Upper lobe of left lung (tissue), 4 donors: ENCODE measurements at regions not wholly inside any gene's neighbourhood (a gene's known extent, or its start where the extent isn't known, plus 50 kb on each side); places are given as distances from the start of the nearest gene placed in this dataset.

Source experiments
- CTCF ChIP-seq, 6 experiments: fragments of 450-650 bp in 4 of 6; fragments of 200-600 bp in 2 of 6; sonication (generic) in 2 of 6; IDR thresholded peaks; one replicate each; pipeline ENCODE4 v1.5.1; 2016 to 2019; ENCODE audit warnings: antibody characterized with exemption in 6 of 6
- EP300 ChIP-seq, 4 donors: sonication (generic); formaldehyde crosslinking; IDR thresholded peaks; one replicate each; pipeline ENCODE4 v1.5.1; 2017; ENCODE audit warnings: antibody characterized with exemption in 4 of 4, control low read depth in 2 of 4
- POLR2A ChIP-seq, 4 donors: fragments of 450-650 bp; IDR thresholded peaks; one replicate each; pipeline ENCODE4 v1.5.1; 2016 to 2017; ENCODE audit warnings: antibody characterized with exemption in 4 of 4, mild to moderate bottlenecking in 2 of 4
- POLR2AphosphoS5 ChIP-seq, 2 donors: sonication (generic); formaldehyde crosslinking; IDR thresholded peaks; one replicate each; pipeline ENCODE4 v1.5.1; 2017; ENCODE audit warnings: antibody characterized with exemption in 2 of 2

- TF ChIP-seq CTCF (IDR thresholded peaks at IDR 0.05), result peak in 1 of 6 experiments; percentile 7
- no peak for TF ChIP-seq POLR2A (IDR thresholded peaks at IDR 0.05)
- TF ChIP-seq EP300 (IDR thresholded peaks at IDR 0.05), result no peak
- TF ChIP-seq POLR2AphosphoS5 (IDR thresholded peaks at IDR 0.05), result no peak
Observed at GRCh38 chr9:92242260-92243136, 51.0 kb downstream of the IARS1 start.
